WTC11 (cell line): ENCODE measurements at regions not wholly inside any gene's neighbourhood (a gene's known extent, or its start where the extent isn't known, plus 50 kb on each side); places are given as distances from the start of the nearest gene placed in this dataset.

Source experiments
- ARID4B ChIP-seq: sonication (generic); formaldehyde crosslinking; IDR thresholded peaks from 2 replicates; pipeline ENCODE4 v1.8.0; 2023; ENCODE audit warnings: missing genetic modification reagents, mild to moderate bottlenecking, borderline replicate concordance
- CTCF ChIP-seq: fragments of 200-600 bp; IDR thresholded peaks from 2 replicates; pipeline ENCODE4 v1.8.0; 2022; ENCODE audit warnings: antibody characterized with exemption
- E2F4 ChIP-seq: sonication (generic); formaldehyde crosslinking; IDR thresholded peaks from 2 replicates; pipeline ENCODE4 v1.8.1; 2022; ENCODE audit warnings: low read depth, mild to moderate bottlenecking, moderate library complexity, missing genetic modification reagents, borderline replicate concordance
- ESRRA ChIP-seq: sonication (generic); formaldehyde crosslinking; IDR thresholded peaks from 2 replicates; pipeline ENCODE4 v1.8.1; 2022; ENCODE audit warnings: mild to moderate bottlenecking, missing genetic modification reagents, borderline replicate concordance
- JUN ChIP-seq: sonication (generic); formaldehyde crosslinking; IDR thresholded peaks from 2 replicates; pipeline ENCODE4 v1.8.0; 2023; ENCODE audit warnings: mild to moderate bottlenecking, missing genetic modification reagents
- NR3C1 ChIP-seq: sonication (generic); formaldehyde crosslinking; conservative IDR thresholded peaks from 2 replicates; pipeline ENCODE4 v1.8.1; 2023; ENCODE audit warnings: low read depth, mild to moderate bottlenecking, missing genetic modification reagents
- PRDM15 ChIP-seq: sonication (generic); formaldehyde crosslinking; IDR thresholded peaks from 2 replicates; pipeline ENCODE4 v1.8.0; 2022; ENCODE audit warnings: missing genetic modification reagents
- SP1 ChIP-seq: sonication (generic); formaldehyde crosslinking; conservative IDR thresholded peaks from 2 replicates; pipeline ENCODE4 v1.8.1; 2022; ENCODE audit warnings: missing genetic modification reagents
- TEAD4 ChIP-seq: sonication (generic); formaldehyde crosslinking; IDR thresholded peaks from 2 replicates; pipeline ENCODE4 v1.8.0; 2022; ENCODE audit warnings: mild to moderate bottlenecking, missing genetic modification reagents
- ZNF232 ChIP-seq: sonication (generic); formaldehyde crosslinking; IDR thresholded peaks from 2 replicates; pipeline ENCODE4 v1.8.0; 2022; ENCODE audit warnings: mild to moderate bottlenecking, missing genetic modification reagents
- ZNF317 ChIP-seq: sonication (generic); formaldehyde crosslinking; IDR thresholded peaks from 2 replicates; pipeline ENCODE4 v1.8.1; 2023; ENCODE audit warnings: low read depth, mild to moderate bottlenecking, moderate library complexity, missing genetic modification reagents, borderline replicate concordance

GRCh38 chr13:37375071-37375470 is 223.5 kb downstream of the POSTN start:
- no peak for TF ChIP-seq E2F4 (CRISPR knock-in tag)
- TF ChIP-seq ESRRA (CRISPR knock-in tag), result no peak
- no peak for TF ChIP-seq CTCF
- no peak for TF ChIP-seq JUN (CRISPR knock-in tag)
- no peak for TF ChIP-seq ARID4B (CRISPR knock-in tag)
- no peak for TF ChIP-seq TEAD4 (CRISPR knock-in tag)
- TF ChIP-seq ZNF317, result no peak
- no peak for TF ChIP-seq SP1 (CRISPR knock-in tag)
- no peak for TF ChIP-seq ZNF232
- TF ChIP-seq PRDM15, result no peak
- TF ChIP-seq NR3C1 (CRISPR knock-in tag), result no peak
